ENCODE measurements at regions not wholly inside any gene's neighbourhood (a gene's known extent, or its start where the extent isn't known, plus 50 kb on each side); places are given as distances from the start of the nearest gene placed in this dataset.

DNA sequence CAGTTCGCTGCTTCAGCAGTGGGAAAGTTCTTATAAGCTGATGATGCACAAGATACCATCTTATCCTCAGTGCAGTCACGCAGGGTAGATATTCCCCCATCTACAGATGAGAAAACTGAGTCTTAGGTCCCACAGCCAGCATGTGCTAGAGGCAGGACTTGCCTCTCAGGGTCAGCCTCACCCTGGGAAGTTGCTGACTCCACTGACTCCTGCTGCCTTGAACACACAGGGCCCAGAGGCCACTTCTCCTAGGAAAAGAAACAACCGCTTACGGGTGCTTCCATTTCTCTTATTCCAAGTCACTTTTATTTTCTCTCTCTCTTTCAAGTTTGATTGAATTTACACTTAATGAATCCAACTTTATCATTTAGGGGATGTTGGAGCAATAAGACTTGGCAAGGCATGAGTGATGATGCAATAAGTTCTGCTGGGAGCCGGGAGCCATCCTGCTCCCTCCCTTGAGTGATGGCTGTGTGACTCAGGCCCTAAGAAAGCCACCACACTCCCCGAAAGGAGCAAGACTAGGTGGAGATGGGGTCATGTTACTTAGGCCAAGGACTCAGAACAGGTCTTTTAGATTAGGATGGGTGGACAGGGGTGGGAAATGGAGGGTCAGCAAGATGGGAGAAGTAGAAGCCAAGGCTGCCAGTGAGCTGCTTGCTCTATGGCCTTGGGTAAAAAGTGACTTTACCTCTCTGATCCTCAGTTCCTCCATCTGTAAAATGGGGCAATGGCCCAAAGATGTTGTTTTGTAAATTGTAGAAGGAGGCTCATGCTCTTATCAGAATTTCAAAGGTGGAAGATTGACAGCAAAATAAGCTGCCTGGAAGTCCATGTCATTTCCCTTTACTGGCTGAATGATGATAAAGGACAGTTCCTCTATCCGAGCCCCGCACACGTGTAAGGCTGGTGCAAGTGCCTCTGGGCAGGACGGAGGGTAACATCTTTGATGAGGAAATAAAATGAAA lies 67.4 kb upstream of the ZNF618 start:
- DNase-seq (ENCODE audit: low read depth in 4 of 4, low spot score in 3 of 4) = no peak

DNA sequence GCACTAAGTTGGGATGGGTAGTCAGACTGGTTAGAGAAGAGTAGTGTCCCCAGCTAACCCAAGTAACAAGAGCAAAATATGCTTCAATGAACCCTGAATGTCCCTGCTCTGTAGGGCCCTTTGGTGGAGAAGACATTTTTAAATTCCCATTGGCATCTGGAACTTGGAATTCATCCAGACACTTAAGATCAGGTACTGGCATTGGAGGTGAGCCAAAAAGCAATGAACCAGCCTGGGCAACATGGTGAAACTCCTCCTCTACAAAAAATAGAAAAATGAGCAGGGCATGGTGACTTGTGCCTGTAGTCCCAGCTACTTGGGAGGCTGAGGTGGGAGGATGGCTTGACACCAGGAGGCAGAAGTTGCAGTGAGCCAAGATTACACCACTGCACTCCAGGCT lies 58.9 kb upstream of the ZNF618 start:
- DNase-seq (ENCODE audit: low read depth in 4 of 4, low spot score in 3 of 4) = no peak

- no peak for DNase-seq (ENCODE audit: low read depth in 4 of 4, low spot score in 3 of 4)
Observed at GRCh38 chr9:113818391-113818790, 57.7 kb upstream of the ZNF618 start.

GRCh38 chr9:113822315-113822714 lies 53.8 kb upstream of the ZNF618 start:
- no peak for DNase-seq (ENCODE audit: low read depth in 4 of 4, low spot score in 3 of 4)

GRCh38 chr9:113823421-113823820 lies 52.7 kb upstream of the ZNF618 start:
- no peak for DNase-seq (ENCODE audit: low read depth in 4 of 4, low spot score in 3 of 4)
